Transverse colon (tissue), 4 donors: ENCODE measurements at regions not wholly inside any gene's neighbourhood (a gene's known extent, or its start where the extent isn't known, plus 50 kb on each side); places are given as distances from the start of the nearest gene placed in this dataset.

Experiments
- DNase-seq: peaks from one replicate; pipeline ENCODE4 v3.0.0-alpha.2; 2019
- H3K27ac ChIP-seq, 4 donors: fragments of 200-600 bp; sonication (generic); 2 replicates each; pipeline ENCODE4 v1.5.1; 2016 to 2018; ENCODE audit warnings: inconsistent platforms in 4 of 4
- H3K27me3 ChIP-seq: fragments of 200-600 bp; sonication (generic); 2 replicates; pipeline ENCODE4 v1.5.1; 2017; ENCODE audit warnings: inconsistent platforms
- H3K36me3 ChIP-seq, 4 donors: fragments of 200-600 bp; sonication (generic); 2 replicates each; pipeline ENCODE4 v1.5.1; 2017 to 2019; ENCODE audit warnings: inconsistent platforms in 4 of 4
- H3K4me1 ChIP-seq, 4 donors: fragments of 200-600 bp; sonication (generic); 2 replicates each; pipeline ENCODE4 v1.5.1; 2017 to 2020; ENCODE audit warnings: inconsistent platforms in 4 of 4
- H3K4me3 ChIP-seq, 4 donors: fragments of 200-600 bp; sonication (generic); 1 replicate in 1 of 4; 2 replicates in 3 of 4; pipeline versions ENCODE4 v1.5.1 to v1.6.1; 2017 to 2019; ENCODE audit warnings: inconsistent platforms in 4 of 4
- H3K9me3 ChIP-seq, 2 donors: fragments of 200-600 bp; sonication (generic); 2 replicates each; pipeline ENCODE4 v1.5.1; 2017 to 2019; ENCODE audit warnings: inconsistent platforms in 2 of 2
- CTCF ChIP-seq, 5 experiments: fragments of 200-600 bp in 3 of 5; fragments of 450-650 bp in 2 of 5; sonication (generic) in 3 of 5; IDR thresholded peaks; 1 replicate in 2 of 5; 2 replicates in 3 of 5; pipeline ENCODE4 v1.5.1; 2016 to 2017; ENCODE audit warnings: antibody characterized with exemption in 5 of 5, inconsistent platforms in 3 of 5, mild to moderate bottlenecking in 2 of 5, moderate library complexity in 1 of 5
- EP300 ChIP-seq: sonication (generic); formaldehyde crosslinking; IDR thresholded peaks from one replicate; pipeline ENCODE4 v1.6.1; 2017; ENCODE audit warnings: antibody characterized with exemption, low read depth
- POLR2A ChIP-seq: fragments of 450-650 bp; IDR thresholded peaks from one replicate; pipeline ENCODE4 v1.6.1; 2016; ENCODE audit warnings: antibody characterized with exemption, mild to moderate bottlenecking, moderate library complexity
- POLR2AphosphoS5 ChIP-seq, 3 donors: sonication (generic); formaldehyde crosslinking; IDR thresholded peaks; one replicate each; pipeline ENCODE4 v1.6.1; 2016; ENCODE audit warnings: antibody characterized with exemption in 3 of 3
- WGBS, 2 donors: methylation state at CpG; one replicate each; pipeline ENCODE4 v1.1.5; 2018; ENCODE audit warnings: low coverage in 1 of 2; 5-methylcytosine and 5-hydroxymethylcytosine counted together
- in situ Hi-C, 4 donors: fragments of 200-750 bp; cut with MboI; loops; one replicate each; pipeline versions ENCODE4 v1.15.0 to v1.15.1; 2017; ENCODE audit warnings: low sequenced_read_pairs in 3 of 4, low pct_ligation_motif_present in 1 of 4, low pct_unique_long_range_greater_than_20kb in 1 of 4
- intact Hi-C: fragments of 100-400 bp; cut with DNase I; formaldehyde crosslinking; loops from one replicate; pipeline ENCODE4 v1.15.1; 2023; ENCODE audit warnings: low total_unique reads

GRCh38 chr5:136434795-136435194 lies 69.5 kb upstream of the TRPC7 start:
- in situ Hi-C loops: no loop called here

GRCh38 chr5:136432705-136433104 lies 67.4 kb upstream of the TRPC7 start:
- Histone ChIP-seq H3K36me3 (no peaks in the 10 kb centered on the region), H3K4me3 (no peak overlapping the region), H3K27me3 (no peaks in the 10 kb centered on the region), H3K27ac (no peak overlapping the region), H3K4me1 (no peaks in the 10 kb centered on the region), H3K9me3 (no peaks in the 10 kb centered on the region)
- 66 to 67% methylated on average over 1 to 2 of the region's 2 CpGs for WGBS, 2 donors
- in situ Hi-C loops (no loop called here), intact Hi-C loops (no loop called here)
- no peak for TF ChIP-seq POLR2AphosphoS5 (IDR thresholded peaks at IDR 0.05)
- TF ChIP-seq CTCF (IDR thresholded peaks at IDR 0.05): no peak
- TF ChIP-seq EP300: no peak
- no peak for TF ChIP-seq POLR2A
- DNase-seq: no peak

More at GRCh38 chr5:136434795-136435194, 69.5 kb upstream of the TRPC7 start:
- H3K9me3 ChIP-seq: no peaks in the 10 kb centered on the region
- no peak overlapping the region for H3K4me3 ChIP-seq
- WGBS, 2 donors: 80% methylated on average over 3 of the region's 3 CpGs; no CpG with 5 or more reads in 1 of the 2 donors
- no peak for TF ChIP-seq POLR2A
- no peak for TF ChIP-seq EP300
- no peak for TF ChIP-seq POLR2AphosphoS5 (IDR thresholded peaks at IDR 0.05)
- no peak for TF ChIP-seq CTCF (IDR thresholded peaks at IDR 0.05)
- DNase-seq: no peak
- no peaks in the 10 kb centered on the region for H3K27me3 ChIP-seq
- H3K27ac ChIP-seq: no peak overlapping the region
- intact Hi-C loops: loop anchor here (5.0 kb wide), 1 partner anchor 72 kb away; no protein-coding TSS in a partner anchor
- H3K4me1 ChIP-seq: no peaks in the 10 kb centered on the region
- no peaks in the 10 kb centered on the region for H3K36me3 ChIP-seq

GRCh38 chr5:136430081-136430480 lies 64.7 kb upstream of the TRPC7 start:
- H3K36me3 ChIP-seq: no peaks in the 10 kb centered on the region
- no peaks in the 10 kb centered on the region for H3K9me3 ChIP-seq
- TF ChIP-seq POLR2AphosphoS5 (IDR thresholded peaks at IDR 0.05) (no peak), POLR2A (no peak), CTCF (IDR thresholded peaks at IDR 0.05) (no peak)
- in situ Hi-C loops (no loop called here), intact Hi-C loops (no loop called here)
- H3K27me3 ChIP-seq: no peaks in the 10 kb centered on the region
- no peaks in the 10 kb centered on the region for H3K4me1 ChIP-seq
- no peak overlapping the region for H3K27ac ChIP-seq
- no peak overlapping the region for H3K4me3 ChIP-seq
- no peak for DNase-seq

GRCh38 chr5:136427426-136427825 lies 62.1 kb upstream of the TRPC7 start:
- no peak overlapping the region for H3K27ac ChIP-seq
- WGBS, 2 donors: 44 to 86% methylated on average over 2 of the region's 2 CpGs
- TF ChIP-seq POLR2AphosphoS5 (IDR thresholded peaks at IDR 0.05) (no peak), POLR2A (no peak), CTCF (IDR thresholded peaks at IDR 0.05) (no peak), EP300 (no peak)
- H3K27me3 ChIP-seq: no peaks in the 10 kb centered on the region
- no peaks in the 10 kb centered on the region for H3K9me3 ChIP-seq
- no peaks in the 10 kb centered on the region for H3K4me1 ChIP-seq
- no peak for DNase-seq
- intact Hi-C loops: no loop called here
- H3K36me3 ChIP-seq: no peaks in the 10 kb centered on the region
- H3K4me3 ChIP-seq: no peak overlapping the region
- in situ Hi-C loops: loop anchor here in 3 of 4 donors (10.0 kb wide), 2 partner anchors 173 to 183 kb away; no protein-coding TSS in a partner anchor
